ENCODE measurements at regions not wholly inside any gene's neighbourhood (a gene's known extent, or its start where the extent isn't known, plus 50 kb on each side); places are given as distances from the start of the nearest gene placed in this dataset.

GRCh38 chr2:180159921-180160320 lies 152.8 kb upstream of the CWC22 start:
- TF ChIP-seq CTCF (conservative IDR thresholded peaks at IDR 0.05; ENCODE audit: low read depth, low read length) (no peak), EZH2 (IDR thresholded peaks at IDR 0.05; ENCODE audit: borderline replicate concordance, low read depth, low read length, poor library complexity, severe bottlenecking) (no peak)
- Histone ChIP-seq H3K4me1 (ENCODE audit: insufficient read depth, low read length, poor library complexity, severe bottlenecking) (peaks cover 6% of the 10 kb centered on the region), H3K27me3 (replicated peaks; ENCODE audit: insufficient read depth, low read depth, low read length, poor library complexity) (no peaks in the 10 kb centered on the region), H3K4me3 (ENCODE audit: low read depth, low read length, poor library complexity, severe bottlenecking) (no peak overlapping the region), H3K36me3 (ENCODE audit: insufficient read depth, low read length, poor library complexity, severe bottlenecking) (no peaks in the 10 kb centered on the region), H3K9me3 (ENCODE audit: low read depth, low read length, poor library complexity, severe bottlenecking) (no peaks in the 10 kb centered on the region), H3K27ac (ENCODE audit: low read depth, low read length, poor library complexity, severe bottlenecking) (no peak overlapping the region)
- intact Hi-C loops (cut with micrococcal nuclease; ENCODE audit: unreplicated experiment) = no loop called here
- CTCF ChIA-PET = no interaction called here
- no peak for DNase-seq (ENCODE audit: low spot score)
- BruUV-seq (replicated peaks) = no TSS peak
- POLR2A ChIA-PET (ENCODE audit: low non-redundant PET) = no interaction called here

GRCh38 chr2:180158961-180159360 lies 151.9 kb upstream of the CWC22 start:
- CTCF ChIA-PET = no interaction called here
- no peak overlapping the region for H3K27ac ChIP-seq (ENCODE audit: low read depth, low read length, poor library complexity, severe bottlenecking)
- H3K4me1 ChIP-seq (ENCODE audit: insufficient read depth, low read length, poor library complexity, severe bottlenecking) = peaks cover 6% of the 10 kb centered on the region
- intact Hi-C loops (cut with micrococcal nuclease; ENCODE audit: unreplicated experiment) = no loop called here
- no peak for TF ChIP-seq CTCF (conservative IDR thresholded peaks at IDR 0.05; ENCODE audit: low read depth, low read length)
- TF ChIP-seq EZH2 (IDR thresholded peaks at IDR 0.05; ENCODE audit: borderline replicate concordance, low read depth, low read length, poor library complexity, severe bottlenecking) = no peak
- H3K4me3 ChIP-seq (ENCODE audit: low read depth, low read length, poor library complexity, severe bottlenecking) = no peak overlapping the region
- POLR2A ChIA-PET (ENCODE audit: low non-redundant PET) = no interaction called here
- H3K9me3 ChIP-seq (ENCODE audit: low read depth, low read length, poor library complexity, severe bottlenecking) = no peaks in the 10 kb centered on the region
- no peak for DNase-seq (ENCODE audit: low spot score)
- BruUV-seq (replicated peaks) = no TSS peak
- no peaks in the 10 kb centered on the region for H3K27me3 ChIP-seq (replicated peaks; ENCODE audit: insufficient read depth, low read depth, low read length, poor library complexity)
- no peaks in the 10 kb centered on the region for H3K36me3 ChIP-seq (ENCODE audit: insufficient read depth, low read length, poor library complexity, severe bottlenecking)

GRCh38 chr2:180156651-180157050 lies 149.6 kb upstream of the CWC22 start:
- H3K4me3 ChIP-seq (ENCODE audit: low read depth, low read length, poor library complexity, severe bottlenecking) = no peak overlapping the region
- no peaks in the 10 kb centered on the region for H3K27me3 ChIP-seq (replicated peaks; ENCODE audit: insufficient read depth, low read depth, low read length, poor library complexity)
- no peak for DNase-seq (ENCODE audit: low spot score)
- H3K9me3 ChIP-seq (ENCODE audit: low read depth, low read length, poor library complexity, severe bottlenecking) = no peaks in the 10 kb centered on the region
- intact Hi-C loops (cut with micrococcal nuclease; ENCODE audit: unreplicated experiment) = no loop called here
- CTCF ChIA-PET = no interaction called here
- H3K27ac ChIP-seq (ENCODE audit: low read depth, low read length, poor library complexity, severe bottlenecking) = no peak overlapping the region
- no TSS peak for BruUV-seq (replicated peaks)
- H3K36me3 ChIP-seq (ENCODE audit: insufficient read depth, low read length, poor library complexity, severe bottlenecking) = no peaks in the 10 kb centered on the region
- POLR2A ChIA-PET (ENCODE audit: low non-redundant PET) = no interaction called here
- H3K4me1 ChIP-seq (ENCODE audit: insufficient read depth, low read length, poor library complexity, severe bottlenecking) = no peaks in the 10 kb centered on the region
- TF ChIP-seq CTCF (conservative IDR thresholded peaks at IDR 0.05; ENCODE audit: low read depth, low read length) = no peak
- TF ChIP-seq EZH2 (IDR thresholded peaks at IDR 0.05; ENCODE audit: borderline replicate concordance, low read depth, low read length, poor library complexity, severe bottlenecking) = no peak

Measured in A673 (cell line).